ENCODE measurements at regions not wholly inside any gene's neighbourhood (a gene's known extent, or its start where the extent isn't known, plus 50 kb on each side); places are given as distances from the start of the nearest gene placed in this dataset.

GRCh38 chr9:7286101-7286500 lies 513.5 kb downstream of the DMAC1 start:
- H3K9ac ChIP-seq (ENCODE audit: low read length): no peak overlapping the region
- no peaks in the 10 kb centered on the region for H3K27me3 ChIP-seq (ENCODE audit: control insufficient read depth, insufficient read depth, low read length)
- no peaks in the 10 kb centered on the region for H3K9me3 ChIP-seq (ENCODE audit: control insufficient read depth, low read depth, low read length)
- H3K27ac ChIP-seq (ENCODE audit: low read length): no peak overlapping the region
- H3K36me3 ChIP-seq (ENCODE audit: control insufficient read depth, low read depth, low read length): no peaks in the 10 kb centered on the region
- H3K4me1 ChIP-seq (ENCODE audit: control insufficient read depth, low read depth, low read length): peaks cover 24% of the 10 kb centered on the region
- H3K4me3 ChIP-seq (ENCODE audit: low read length): no peak overlapping the region

GRCh38 chr9:7285199-7285598 lies 514.4 kb downstream of the DMAC1 start:
- H3K4me1 ChIP-seq (ENCODE audit: control insufficient read depth, low read depth, low read length): peaks cover 24% of the 10 kb centered on the region
- no peak overlapping the region for H3K4me3 ChIP-seq (ENCODE audit: low read length)
- H3K9ac ChIP-seq (ENCODE audit: low read length): no peak overlapping the region
- no peaks in the 10 kb centered on the region for H3K36me3 ChIP-seq (ENCODE audit: control insufficient read depth, low read depth, low read length)
- no peaks in the 10 kb centered on the region for H3K9me3 ChIP-seq (ENCODE audit: control insufficient read depth, low read depth, low read length)
- H3K27me3 ChIP-seq (ENCODE audit: control insufficient read depth, insufficient read depth, low read length): no peaks in the 10 kb centered on the region
- no peak overlapping the region for H3K27ac ChIP-seq (ENCODE audit: low read length)

- H3K36me3 ChIP-seq (ENCODE audit: control insufficient read depth, low read depth, low read length): no peaks in the 10 kb centered on the region
- no peaks in the 10 kb centered on the region for H3K9me3 ChIP-seq (ENCODE audit: control insufficient read depth, low read depth, low read length)
- H3K9ac ChIP-seq (ENCODE audit: low read length): no peak overlapping the region
- peaks cover 24% of the 10 kb centered on the region for H3K4me1 ChIP-seq (ENCODE audit: control insufficient read depth, low read depth, low read length)
- no peak overlapping the region for H3K4me3 ChIP-seq (ENCODE audit: low read length)
- no peaks in the 10 kb centered on the region for H3K27me3 ChIP-seq (ENCODE audit: control insufficient read depth, insufficient read depth, low read length)
- H3K27ac ChIP-seq (ENCODE audit: low read length): no peak overlapping the region
Measured at GRCh38 chr9:7284517-7284916, 515.1 kb downstream of the DMAC1 start.

- H3K9me3 ChIP-seq (ENCODE audit: control insufficient read depth, low read depth, low read length): no peaks in the 10 kb centered on the region
- no peaks in the 10 kb centered on the region for H3K36me3 ChIP-seq (ENCODE audit: control insufficient read depth, low read depth, low read length)
- no peaks in the 10 kb centered on the region for H3K27me3 ChIP-seq (ENCODE audit: control insufficient read depth, insufficient read depth, low read length)
- H3K27ac ChIP-seq (ENCODE audit: low read length): no peak overlapping the region
- peaks cover 24% of the 10 kb centered on the region for H3K4me1 ChIP-seq (ENCODE audit: control insufficient read depth, low read depth, low read length)
- no peak overlapping the region for H3K4me3 ChIP-seq (ENCODE audit: low read length)
- no peak overlapping the region for H3K9ac ChIP-seq (ENCODE audit: low read length)
Measured at GRCh38 chr9:7284117-7284516, 515.5 kb downstream of the DMAC1 start.

GRCh38 chr9:7273575-7273974 lies 515.8 kb downstream of the KDM4C start:
- H3K27me3 ChIP-seq (ENCODE audit: control insufficient read depth, insufficient read depth, low read length): no peaks in the 10 kb centered on the region

GRCh38 chr9:7266911-7267595 lies 509.3 kb downstream of the KDM4C start:
- Histone ChIP-seq H3K27me3 (ENCODE audit: control insufficient read depth, insufficient read depth, low read length) (no peaks in the 10 kb centered on the region), H3K9ac (ENCODE audit: low read length) (no peak overlapping the region), H3K27ac (ENCODE audit: low read length) (no peak overlapping the region)

More at GRCh38 chr9:7273575-7273974, 515.8 kb downstream of the KDM4C start:
- no peaks in the 10 kb centered on the region for H3K36me3 ChIP-seq (ENCODE audit: control insufficient read depth, low read depth, low read length)
- no peaks in the 10 kb centered on the region for H3K9me3 ChIP-seq (ENCODE audit: control insufficient read depth, low read depth, low read length)
- H3K4me3 ChIP-seq (ENCODE audit: low read length): no peak overlapping the region
- H3K4me1 ChIP-seq (ENCODE audit: control insufficient read depth, low read depth, low read length): peaks cover 5% of the 10 kb centered on the region
- H3K9ac ChIP-seq (ENCODE audit: low read length): no peak overlapping the region
- H3K27ac ChIP-seq (ENCODE audit: low read length): no peak overlapping the region

GRCh38 chr9:7265181-7265580 lies 507.4 kb downstream of the KDM4C start:
- Histone ChIP-seq H3K9ac (ENCODE audit: low read length) (no peak overlapping the region), H3K9me3 (ENCODE audit: control insufficient read depth, low read depth, low read length) (no peaks in the 10 kb centered on the region), H3K27ac (ENCODE audit: low read length) (no peak overlapping the region), H3K4me1 (ENCODE audit: control insufficient read depth, low read depth, low read length) (peaks cover 2% of the 10 kb centered on the region), H3K4me3 (ENCODE audit: low read length) (no peak overlapping the region), H3K36me3 (ENCODE audit: control insufficient read depth, low read depth, low read length) (no peaks in the 10 kb centered on the region), H3K27me3 (ENCODE audit: control insufficient read depth, insufficient read depth, low read length) (no peaks in the 10 kb centered on the region)

More at GRCh38 chr9:7266911-7267595, 509.3 kb downstream of the KDM4C start:
- no peaks in the 10 kb centered on the region for H3K4me1 ChIP-seq (ENCODE audit: control insufficient read depth, low read depth, low read length)
- H3K36me3 ChIP-seq (ENCODE audit: control insufficient read depth, low read depth, low read length): no peaks in the 10 kb centered on the region
- no peaks in the 10 kb centered on the region for H3K9me3 ChIP-seq (ENCODE audit: control insufficient read depth, low read depth, low read length)
- H3K4me3 ChIP-seq (ENCODE audit: low read length): no peak overlapping the region

GRCh38 chr9:7259544-7260241 lies 501.9 kb downstream of the KDM4C start:
- Histone ChIP-seq H3K27ac (ENCODE audit: low read length) (no peak overlapping the region), H3K4me1 (ENCODE audit: control insufficient read depth, low read depth, low read length) (peaks cover 2% of the 10 kb centered on the region), H3K4me3 (ENCODE audit: low read length) (no peak overlapping the region), H3K36me3 (ENCODE audit: control insufficient read depth, low read depth, low read length) (no peaks in the 10 kb centered on the region), H3K9me3 (ENCODE audit: control insufficient read depth, low read depth, low read length) (no peaks in the 10 kb centered on the region), H3K27me3 (ENCODE audit: control insufficient read depth, insufficient read depth, low read length) (no peaks in the 10 kb centered on the region), H3K9ac (ENCODE audit: low read length) (no peak overlapping the region)

GRCh38 chr9:7258688-7259396 lies 501.1 kb downstream of the KDM4C start:
- Histone ChIP-seq H3K9me3 (ENCODE audit: control insufficient read depth, low read depth, low read length) (no peaks in the 10 kb centered on the region), H3K27me3 (ENCODE audit: control insufficient read depth, insufficient read depth, low read length) (no peaks in the 10 kb centered on the region), H3K27ac (ENCODE audit: low read length) (no peak overlapping the region), H3K36me3 (ENCODE audit: control insufficient read depth, low read depth, low read length) (no peaks in the 10 kb centered on the region), H3K9ac (ENCODE audit: low read length) (no peak overlapping the region), H3K4me3 (ENCODE audit: low read length) (no peak overlapping the region), H3K4me1 (ENCODE audit: control insufficient read depth, low read depth, low read length) (peaks cover 2% of the 10 kb centered on the region)

GRCh38 chr9:7246917-7247522 lies 489.2 kb downstream of the KDM4C start:
- Histone ChIP-seq H3K9me3 (ENCODE audit: control insufficient read depth, low read depth, low read length) (no peaks in the 10 kb centered on the region), H3K27ac (ENCODE audit: low read length) (no peak overlapping the region), H3K27me3 (ENCODE audit: control insufficient read depth, insufficient read depth, low read length) (no peaks in the 10 kb centered on the region), H3K9ac (ENCODE audit: low read length) (no peak overlapping the region), H3K4me1 (ENCODE audit: control insufficient read depth, low read depth, low read length) (no peaks in the 10 kb centered on the region), H3K36me3 (ENCODE audit: control insufficient read depth, low read depth, low read length) (no peaks in the 10 kb centered on the region), H3K4me3 (ENCODE audit: low read length) (no peak overlapping the region)

GRCh38 chr9:7245976-7246580 lies 488.3 kb downstream of the KDM4C start:
- no peaks in the 10 kb centered on the region for H3K9me3 ChIP-seq (ENCODE audit: control insufficient read depth, low read depth, low read length)
- H3K36me3 ChIP-seq (ENCODE audit: control insufficient read depth, low read depth, low read length): no peaks in the 10 kb centered on the region
- peaks cover 3% of the 10 kb centered on the region for H3K4me1 ChIP-seq (ENCODE audit: control insufficient read depth, low read depth, low read length)
- no peak overlapping the region for H3K4me3 ChIP-seq (ENCODE audit: low read length)
- no peaks in the 10 kb centered on the region for H3K27me3 ChIP-seq (ENCODE audit: control insufficient read depth, insufficient read depth, low read length)
- no peak overlapping the region for H3K27ac ChIP-seq (ENCODE audit: low read length)
- H3K9ac ChIP-seq (ENCODE audit: low read length): no peak overlapping the region
